NOMO-1 (cell line): ENCODE measurements at regions not wholly inside any gene's neighbourhood (a gene's known extent, or its start where the extent isn't known, plus 50 kb on each side); places are given as distances from the start of the nearest gene placed in this dataset.

ENCODE experiments used
- DNase-seq, 2 experiments: peaks; one replicate each; lab custom pipeline; 2025; ENCODE audit not compliant: unreplicated experiment in 2 of 2; lab: John Stamatoyannopoulos, UW

DNA sequence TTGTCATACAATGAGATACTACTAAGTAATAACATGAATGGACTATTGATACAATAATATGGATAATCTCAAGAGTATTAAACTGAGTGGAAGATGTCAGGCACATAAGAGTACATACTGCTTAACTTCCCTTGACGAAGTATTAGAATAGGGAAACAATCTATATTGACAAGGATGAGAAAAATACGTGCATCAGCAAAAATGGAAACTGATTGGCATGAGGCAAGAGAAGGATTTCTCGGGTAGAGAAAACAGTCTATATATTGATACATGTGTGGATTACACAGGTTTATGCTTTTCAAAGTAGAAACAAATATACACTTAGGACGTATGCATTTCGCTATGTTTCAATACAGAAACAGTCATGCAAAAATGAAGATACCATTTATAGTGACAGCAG lies 57.4 kb downstream of the PRR20E start:
- no peak for DNase-seq

DNA sequence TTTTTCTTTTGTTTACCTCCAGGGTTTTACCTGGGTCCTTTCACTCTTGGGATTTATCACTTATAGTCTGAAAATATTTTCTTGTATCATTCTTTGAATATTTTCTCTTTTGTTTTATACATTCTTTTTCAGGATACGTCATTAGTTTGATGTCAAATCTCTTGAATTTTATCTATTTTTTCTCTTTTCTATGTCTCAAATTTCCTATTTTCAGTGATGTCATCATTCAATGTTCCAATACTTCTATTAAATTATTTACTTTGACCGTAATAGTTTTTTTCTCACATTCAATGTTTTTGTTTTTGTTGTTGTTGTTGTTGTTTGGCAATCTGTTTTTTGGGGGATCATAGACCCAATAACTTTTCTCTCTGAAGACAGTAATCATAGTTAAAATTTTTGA lies 83.5 kb downstream of the PRR20E start:
- DNase-seq, result no peak

DNA sequence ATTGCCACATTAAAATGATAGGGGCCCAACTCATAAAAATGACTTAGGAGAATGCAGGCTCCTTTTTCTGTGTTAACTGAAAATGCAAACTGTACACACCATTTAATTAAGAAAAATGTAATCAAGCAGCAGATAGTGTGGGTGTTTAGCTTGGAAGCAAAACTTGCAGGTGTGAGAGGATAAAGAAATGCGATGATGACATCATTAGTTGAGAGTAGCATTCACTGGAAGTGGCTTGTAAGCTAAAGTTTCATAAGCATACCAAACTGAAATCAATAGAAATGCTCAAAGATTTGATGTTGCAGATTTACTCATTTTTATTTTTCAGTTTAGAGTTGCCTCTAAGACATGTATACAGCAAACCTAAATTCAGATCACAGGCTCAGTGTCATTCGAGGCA lies 86.6 kb downstream of the PRR20E start:
- no peak for DNase-seq

DNA sequence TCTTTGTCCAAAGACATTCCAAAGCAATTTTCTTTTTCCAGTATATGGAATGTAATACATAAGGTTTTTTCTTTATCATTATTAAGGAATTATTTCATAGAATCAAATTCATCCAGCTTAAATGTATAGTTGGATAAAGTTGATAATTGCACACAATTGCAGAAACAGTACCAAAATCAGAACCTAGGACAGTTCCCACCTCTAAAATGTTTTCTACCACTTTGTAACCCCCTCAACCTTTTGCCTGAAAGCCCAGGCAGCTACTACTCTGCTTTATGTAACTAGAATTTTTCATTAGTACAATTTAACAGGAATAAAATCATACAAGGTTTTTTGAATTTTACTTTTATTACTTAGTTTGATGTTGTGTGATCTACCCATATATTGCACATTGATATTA lies 98.0 kb downstream of the PRR20E start:
- DNase-seq, result no peak

DNA sequence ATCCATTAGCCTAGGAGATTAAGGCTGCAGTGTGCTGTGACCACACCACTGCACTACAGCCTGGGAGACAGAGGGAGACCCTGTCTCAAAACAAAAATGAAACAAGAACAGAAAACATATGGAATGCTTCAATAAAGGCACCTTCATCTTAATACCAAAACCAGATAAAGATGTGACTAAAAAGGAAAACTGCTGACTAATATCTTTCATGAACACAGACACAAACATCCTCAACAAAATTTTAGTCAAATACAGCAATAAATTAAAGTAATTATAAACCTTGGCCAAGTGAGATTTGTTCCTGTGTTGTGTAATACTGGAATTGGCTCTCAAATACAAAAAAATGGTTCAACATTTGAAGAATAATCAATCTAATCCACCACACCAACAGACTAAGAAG lies 103.5 kb downstream of the PRR20E start:
- no peak for DNase-seq

DNA sequence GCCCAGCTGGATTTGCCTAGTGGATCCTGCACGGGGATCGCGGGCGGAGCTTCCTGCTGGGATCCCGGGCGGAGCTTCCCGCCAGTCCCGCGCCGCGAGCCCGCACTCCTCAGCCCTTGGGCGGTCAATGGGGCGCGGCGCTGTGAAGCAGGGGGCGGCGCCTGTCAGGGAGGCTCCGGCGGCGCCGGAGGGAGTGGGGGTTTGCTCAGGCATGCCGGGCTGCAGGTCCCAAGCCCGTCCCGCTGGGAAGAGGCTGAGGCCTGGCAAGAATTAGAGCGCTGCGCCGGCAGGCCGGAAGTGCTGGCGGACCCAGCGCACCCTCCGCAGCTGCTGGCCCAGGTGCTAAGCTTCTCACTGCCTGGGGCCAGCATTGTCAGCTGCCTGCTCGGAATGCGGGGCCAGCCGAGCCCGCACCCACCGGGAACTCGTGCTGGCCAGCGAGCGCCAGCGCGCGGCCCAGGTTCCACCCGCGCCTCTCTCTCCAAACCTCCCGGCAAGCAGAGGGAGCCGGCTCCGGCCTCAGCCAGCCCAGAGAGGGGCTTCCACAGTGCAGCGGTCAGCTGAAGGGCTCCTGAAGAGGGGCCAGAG lies 119.6 kb downstream of the PRR20E start:
- DNase-seq, result no peak

DNA sequence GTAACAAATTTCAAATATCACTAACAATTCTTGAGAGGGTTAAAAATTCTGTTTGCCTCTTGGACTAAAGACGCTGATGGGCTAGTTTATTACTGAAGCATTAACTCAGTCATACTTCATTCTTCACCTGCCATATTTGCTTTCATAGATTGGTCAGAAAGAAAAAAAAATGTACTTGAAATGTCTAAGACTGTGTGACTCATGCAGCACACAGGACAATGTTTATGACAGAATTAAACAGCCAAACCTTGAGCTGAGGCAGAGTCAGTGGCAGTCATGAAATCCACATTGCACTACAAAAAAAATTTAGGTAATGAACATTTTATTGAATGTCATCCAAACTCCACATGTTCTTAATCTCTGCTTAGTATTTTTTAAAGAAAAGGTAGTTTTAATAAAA lies 135.6 kb downstream of the PRR20E start:
- DNase-seq, result no peak

DNA sequence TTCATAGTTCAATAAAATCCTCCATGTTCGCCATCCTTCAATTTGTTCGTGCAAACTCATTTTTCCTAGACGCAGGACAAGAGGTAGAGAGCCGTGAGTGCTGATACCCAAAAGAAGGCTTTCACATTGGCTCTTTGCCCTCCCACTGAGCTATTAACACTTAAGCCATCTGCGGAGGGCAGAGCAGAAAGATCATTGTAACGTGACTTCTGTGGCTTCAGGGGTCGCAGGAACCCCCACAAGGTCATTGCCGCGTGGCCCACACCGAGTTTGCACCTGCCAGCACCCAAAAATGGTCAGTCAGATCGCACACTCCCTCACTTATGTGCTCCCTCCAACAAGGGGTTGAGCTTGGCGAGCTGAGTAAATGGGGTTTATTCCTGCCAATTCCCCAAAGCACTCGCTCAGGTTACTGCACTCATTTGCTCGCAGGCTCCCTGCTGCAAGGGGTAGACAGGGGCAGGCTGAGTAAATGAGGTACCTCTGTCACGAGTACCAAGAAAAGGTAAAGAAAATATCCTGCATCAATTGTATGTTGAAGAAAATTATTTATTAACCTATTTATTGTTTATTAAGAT lies 144.1 kb downstream of the PRR20E start:
- DNase-seq, result no peak

DNA sequence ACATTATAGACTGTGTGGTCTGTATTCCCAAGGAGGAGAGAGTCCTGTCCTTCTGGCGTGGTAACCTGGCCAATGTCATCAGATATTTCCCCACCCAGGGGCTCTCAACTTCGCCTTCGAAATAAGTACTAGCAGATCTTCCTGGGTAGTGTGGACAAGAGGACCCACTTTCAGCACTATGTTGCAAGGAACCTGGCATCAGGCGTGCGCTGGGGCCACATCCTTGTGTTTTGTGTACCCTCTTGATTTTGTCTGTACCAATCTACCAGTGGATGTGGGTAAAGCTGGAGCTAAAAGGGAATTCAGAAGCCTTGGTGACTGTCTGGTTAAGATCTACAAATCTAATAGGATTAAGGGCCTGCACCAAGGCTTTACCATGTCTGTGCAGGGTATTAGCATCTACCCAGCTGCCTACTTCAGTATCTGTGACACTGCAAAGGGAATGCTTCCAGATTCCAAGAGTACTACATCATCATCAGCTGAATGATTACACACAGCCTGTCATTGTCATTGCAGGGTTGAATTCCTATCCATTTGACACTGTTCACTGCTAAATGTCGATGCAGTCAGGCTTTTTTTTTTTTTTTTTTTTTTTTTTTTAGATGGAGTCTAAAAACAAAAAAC lies 148.0 kb downstream of the PRR20E start:
- no peak for DNase-seq

DNA sequence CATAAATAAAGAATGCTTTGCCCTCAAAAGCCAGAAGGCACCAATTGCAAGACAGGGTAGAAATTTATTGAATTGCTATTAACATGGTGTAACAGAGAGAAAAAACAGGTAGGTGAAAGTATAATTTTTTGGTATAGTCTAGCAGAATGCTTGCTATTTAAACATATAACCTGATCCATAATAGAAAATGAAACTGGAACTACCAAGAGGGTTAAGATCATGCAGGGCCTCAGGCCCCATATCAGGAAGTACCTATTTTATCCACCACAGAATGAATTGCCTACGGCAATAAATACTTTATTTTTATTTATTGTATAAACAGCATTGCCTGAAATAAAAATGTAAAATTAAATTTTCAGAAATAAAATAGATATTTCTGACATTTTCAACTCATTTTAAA lies 159.5 kb downstream of the PRR20E start:
- DNase-seq, result peak; percentile 32 to 52

DNA sequence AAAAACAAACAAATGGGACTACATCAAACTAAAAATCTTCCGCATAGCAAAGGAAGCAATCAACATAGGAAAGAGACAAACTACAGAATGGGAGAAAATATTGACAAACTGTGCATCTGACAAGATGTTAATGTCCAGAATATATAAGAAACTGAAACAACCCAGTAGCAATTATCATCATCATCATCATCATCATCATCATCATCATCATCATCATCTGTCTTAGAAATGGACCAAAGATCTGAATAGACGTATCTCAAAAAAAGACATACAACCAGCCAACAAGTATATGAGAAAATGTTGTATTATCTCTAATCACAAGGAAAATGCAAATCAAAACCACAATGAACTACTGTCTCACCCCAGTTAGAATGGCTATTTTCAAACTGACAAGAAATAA lies 173.9 kb downstream of the PRR20E start:
- no peak for DNase-seq

DNA sequence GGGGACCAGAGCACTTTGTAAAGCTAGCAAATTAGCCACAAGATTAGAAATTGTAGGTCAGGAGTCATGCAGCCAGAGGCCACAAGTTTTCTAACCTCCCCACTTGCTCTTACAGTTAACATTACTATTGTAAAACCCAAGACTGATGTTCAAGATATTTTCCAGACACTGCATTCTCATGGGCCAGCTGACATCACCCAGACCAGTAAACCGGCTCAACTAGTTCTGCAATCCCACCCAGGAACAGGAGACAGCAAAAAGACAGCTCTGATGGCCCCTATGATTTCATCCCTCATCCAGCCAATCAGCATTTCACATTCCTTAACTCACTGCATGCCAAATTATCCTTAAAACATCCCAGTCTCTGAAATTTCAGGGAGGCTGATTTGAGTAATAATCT lies 178.5 kb downstream of the PRR20E start:
- no peak for DNase-seq

DNA sequence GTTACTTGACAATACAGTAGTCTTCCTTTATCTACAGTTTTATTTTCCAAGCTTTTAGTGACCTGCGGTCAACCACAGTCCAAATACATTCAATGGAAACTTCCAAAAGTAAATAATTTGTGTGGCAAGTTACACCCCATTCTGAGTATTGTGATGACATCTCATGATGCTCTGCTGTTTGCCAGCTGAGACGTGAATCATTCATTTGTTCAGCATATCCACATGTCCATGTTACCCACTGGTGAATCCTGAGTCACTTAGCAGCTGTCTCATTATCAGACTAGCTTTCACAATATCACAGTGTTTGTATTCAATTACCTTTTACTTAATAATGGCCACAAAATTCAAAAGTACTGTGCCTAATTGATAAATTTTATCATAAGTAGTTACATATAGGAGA lies 179.8 kb downstream of the PRR20E start:
- DNase-seq, result no peak

DNA sequence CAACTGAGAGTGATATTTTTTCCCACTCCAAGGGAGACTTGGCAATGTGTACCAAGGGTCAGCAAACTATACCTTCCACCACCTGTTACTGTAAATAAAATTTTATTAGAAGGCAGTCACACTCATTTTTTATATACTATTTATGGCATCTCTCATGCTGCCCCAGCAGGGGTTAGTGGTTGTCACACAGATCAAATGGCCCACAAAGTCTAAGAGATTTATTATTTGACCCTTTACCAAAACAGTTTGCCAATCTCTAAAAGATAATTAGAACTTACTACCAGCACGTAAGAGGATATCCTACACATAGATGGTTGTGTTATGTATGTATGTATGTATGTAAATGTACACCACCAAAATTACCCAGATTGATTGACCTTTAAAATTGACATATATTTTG lies 185.1 kb downstream of the PRR20E start:
- no peak for DNase-seq

DNA sequence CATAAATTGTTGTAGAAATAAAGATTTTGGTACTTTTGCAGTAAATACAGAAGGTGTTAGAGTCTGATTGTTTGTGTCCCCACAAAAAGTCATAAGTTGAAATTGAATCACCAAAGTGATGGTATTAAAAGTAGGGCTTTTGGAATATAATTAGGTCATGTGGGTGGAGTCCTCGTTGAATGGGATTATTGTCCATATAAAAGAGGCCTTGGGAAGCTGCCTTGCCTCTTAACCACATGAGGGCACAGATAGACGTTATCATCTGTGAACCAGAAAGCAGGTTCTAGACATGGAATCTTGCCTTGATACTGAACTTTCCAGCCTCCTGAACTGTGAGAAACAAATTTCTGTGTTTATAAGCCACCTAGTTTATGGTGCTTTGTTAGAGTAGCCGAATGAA lies 186.8 kb downstream of the PRR20E start:
- no peak for DNase-seq

DNA sequence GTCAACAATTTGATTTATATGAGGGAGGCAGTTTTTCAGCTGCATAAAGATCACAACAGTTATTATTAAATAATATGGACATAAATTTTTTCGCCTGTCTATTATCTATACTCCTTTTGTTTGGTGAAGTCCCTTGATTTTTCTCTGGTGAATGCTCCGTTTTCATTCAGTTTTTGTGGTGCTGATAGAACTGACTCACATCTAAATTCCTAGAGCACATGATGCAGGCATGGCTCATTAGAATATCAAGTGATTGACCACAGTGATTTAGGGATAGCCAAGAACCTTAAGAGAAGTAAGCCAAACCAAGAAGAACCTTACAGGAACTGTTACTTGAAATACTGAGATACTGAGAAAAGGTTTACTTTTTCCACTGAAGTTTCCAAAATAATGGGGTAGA lies 208.9 kb downstream of the PRR20E start:
- DNase-seq, result no peak

DNA sequence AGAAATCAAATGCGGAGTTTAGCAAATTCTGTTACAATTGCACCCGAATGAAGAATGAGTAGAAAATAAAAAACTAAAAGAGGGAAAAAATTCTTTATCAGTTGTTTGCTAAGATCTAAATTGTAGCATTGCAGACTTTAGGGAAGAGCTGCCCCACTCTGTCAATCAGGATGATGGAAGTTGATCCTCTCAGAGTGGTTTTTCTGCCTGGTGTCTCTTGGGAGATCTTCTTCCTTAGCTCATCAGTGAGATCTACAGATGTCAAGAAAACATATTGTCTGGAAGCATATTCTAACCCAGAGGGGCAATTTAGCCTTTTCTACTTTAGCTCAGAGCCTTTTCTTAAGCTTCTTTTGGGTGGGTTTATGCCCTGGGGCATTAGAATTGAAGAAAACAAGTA lies 223.2 kb upstream of the PCDH17 start:
- no peak for DNase-seq

DNA sequence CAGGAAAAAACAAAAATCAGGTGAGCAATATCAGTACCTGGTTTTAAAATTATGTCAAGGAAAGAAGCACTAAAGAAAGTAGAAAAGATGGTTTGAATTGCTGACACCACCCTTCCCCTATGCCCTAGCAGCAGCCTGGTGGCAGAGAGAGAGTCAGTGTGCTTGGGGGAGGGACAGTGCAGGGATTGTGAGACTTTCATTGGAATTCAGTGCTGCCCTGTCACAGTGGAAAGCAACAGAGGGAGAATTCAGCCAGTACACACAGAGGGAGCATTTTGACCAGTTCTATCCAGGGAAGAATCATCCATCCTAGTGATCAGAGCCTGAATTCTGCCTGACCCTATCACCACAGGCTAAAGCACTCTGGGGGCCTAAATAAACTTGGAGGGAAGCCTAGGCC lies 222.4 kb upstream of the PCDH17 start:
- DNase-seq, result no peak

DNA sequence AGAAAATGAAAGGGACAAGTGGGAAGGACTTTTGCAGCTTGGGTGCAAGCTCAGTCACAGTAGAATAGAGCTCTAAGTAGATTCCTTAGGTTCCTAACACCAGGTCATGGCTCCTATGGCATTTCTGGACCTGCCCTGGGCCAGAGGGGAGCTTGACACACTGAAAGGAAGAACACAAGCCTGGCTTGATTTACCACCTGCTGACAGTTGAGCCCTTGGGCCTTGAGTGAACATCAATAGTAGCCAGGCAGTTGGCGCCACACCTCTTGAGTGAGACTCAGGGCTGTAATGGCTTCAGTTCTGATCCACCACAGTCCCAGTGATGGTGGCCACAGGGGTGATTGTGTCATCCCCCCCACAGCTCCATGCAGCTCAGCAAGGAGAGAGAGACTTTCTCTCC lies 221.9 kb upstream of the PCDH17 start:
- DNase-seq, result no peak

DNA sequence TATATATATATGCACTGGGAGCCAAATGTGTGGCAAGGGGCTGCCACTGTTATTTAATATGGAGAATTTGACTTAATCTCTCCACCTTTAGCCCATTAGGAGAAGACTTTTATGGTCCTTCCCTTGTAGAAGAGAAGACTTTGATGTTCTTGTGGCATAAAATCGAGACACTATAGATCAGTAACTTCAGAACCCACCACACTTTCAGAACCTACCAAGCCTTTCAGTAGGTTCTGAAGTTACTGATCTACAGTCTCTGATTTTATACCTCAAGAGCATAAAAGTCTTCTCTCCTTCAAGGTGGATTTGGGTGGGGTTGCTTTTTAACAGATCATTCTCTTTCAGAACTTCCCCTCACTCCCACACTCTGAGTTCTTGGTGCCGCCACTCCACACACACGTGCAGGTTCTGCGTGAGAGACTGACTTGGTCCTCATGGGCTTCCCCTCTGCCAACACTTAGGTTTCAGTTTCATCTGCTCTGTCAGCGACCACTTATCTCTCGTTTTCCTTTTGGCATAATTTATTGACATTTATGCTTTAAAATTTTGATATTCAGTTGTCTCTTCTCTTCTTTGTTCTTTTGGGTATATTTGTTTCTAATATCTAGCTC lies 213.4 kb upstream of the PCDH17 start:
- no peak for DNase-seq

DNA sequence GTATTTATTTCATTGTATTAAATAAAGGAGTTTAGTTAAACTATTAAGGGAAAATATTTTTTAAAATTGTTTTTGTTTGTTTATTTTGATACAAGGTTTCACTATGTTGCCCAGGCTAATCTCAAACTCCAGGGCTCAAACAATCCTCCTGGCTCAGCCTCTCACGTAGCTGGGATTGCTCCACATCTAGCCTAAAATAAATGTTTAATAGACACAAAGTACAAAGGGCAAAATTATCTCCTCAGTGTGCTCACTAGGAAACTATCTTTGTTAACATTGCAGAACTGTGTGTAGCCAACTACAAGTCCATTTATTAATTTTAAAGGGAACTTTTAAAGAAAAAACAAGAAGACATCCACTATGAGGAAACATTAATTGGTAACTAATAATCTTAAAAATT lies 207.2 kb upstream of the PCDH17 start:
- no peak for DNase-seq

DNA sequence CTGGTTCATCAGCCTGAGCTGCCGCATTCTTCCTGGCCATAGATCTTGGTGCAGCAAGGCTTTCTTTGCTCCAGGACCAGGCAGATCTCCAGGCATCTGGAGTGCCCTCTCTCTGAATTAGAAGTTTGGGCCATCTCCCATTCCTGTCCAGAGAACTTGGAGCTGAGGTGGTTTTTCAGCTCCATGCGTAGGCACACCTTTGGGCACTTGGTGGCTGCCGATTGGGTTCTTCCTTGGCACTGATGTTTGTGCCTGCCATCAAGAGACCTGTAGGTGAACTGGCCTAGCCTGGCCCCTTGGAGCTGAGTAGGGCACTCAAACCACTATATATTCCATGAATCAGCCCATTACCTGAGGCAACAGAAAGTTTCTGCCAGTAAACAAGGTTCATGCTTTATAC lies 206.0 kb upstream of the PCDH17 start:
- DNase-seq, result no peak
